IMR-90 (cell line): ENCODE measurements at regions not wholly inside any gene's neighbourhood (a gene's known extent, or its start where the extent isn't known, plus 50 kb on each side); places are given as distances from the start of the nearest gene placed in this dataset.

Source experiments
- ATAC-seq: fragments of 200-7000 bp; cut with Tn5 transposase; 2 replicates; pipeline ENCODE4 v1.9.1; 2020; ENCODE audit warnings: low read depth, mild to moderate bottlenecking, moderate library complexity
- BruUV-seq: library from RNA; stranded (reverse); fragments of 400-500 nt; replicated peaks from 2 replicates; lab custom pipeline; 2021; lab: Mats Ljungman, UMichigan
- CTCF ChIA-PET: fragments of 300-600 bp; formaldehyde crosslinking; extraction: SDS; loops from one replicate; lab custom pipeline; 2021; ENCODE audit warnings: antibody characterized with exemption; lab: Yijun Ruan, JAX
- POLR2A ChIA-PET: fragments of 300-600 bp; sonication (Branson Sonifier 250); formaldehyde crosslinking; loops from one replicate; lab custom pipeline; 2022; ENCODE audit warnings: antibody characterized with exemption; ENCODE audit not compliant: unreplicated experiment; lab: Charles Lee
- DNase-seq: peaks from one replicate; pipeline ENCODE4 v3.0.0; 2013
- H2AFZ ChIP-seq: replicated peaks from 2 replicates; pipeline ENCODE3; 2013; ENCODE audit warnings: low read length, mild to moderate bottlenecking; ENCODE audit not compliant: poor library complexity
- H2AK5ac ChIP-seq: 2 replicates; pipeline ENCODE4 v1.6.1; 2013; ENCODE audit warnings: low read depth, low read length, inconsistent platforms
- H2AK9ac ChIP-seq: replicated peaks from 2 replicates; pipeline ENCODE3; 2013; ENCODE audit warnings: mild to moderate bottlenecking, low read depth, low read length, moderate library complexity; ENCODE audit not compliant: poor library complexity
- H2BK120ac ChIP-seq: 2 replicates; pipeline ENCODE4 v1.6.1; 2013; ENCODE audit warnings: low read depth, low read length, inconsistent platforms
- H2BK15ac ChIP-seq: 3 replicates; pipeline ENCODE4 v1.6.1; 2013; ENCODE audit warnings: low read depth, low read length, inconsistent platforms
- H2BK20ac ChIP-seq: 2 replicates; pipeline ENCODE4 v1.6.1; 2013; ENCODE audit warnings: low read depth, mild to moderate bottlenecking, inconsistent platforms, low read length, moderate library complexity
- H2BK5ac ChIP-seq: 2 replicates; pipeline ENCODE4 v1.6.1; 2013; ENCODE audit warnings: mild to moderate bottlenecking, low read depth, low read length, inconsistent platforms; ENCODE audit not compliant: poor library complexity, severe bottlenecking
- H3K14ac ChIP-seq: replicated peaks from 2 replicates; pipeline ENCODE4 v1.6.1; 2013; ENCODE audit warnings: low read depth, low read length, inconsistent platforms
- H3K18ac ChIP-seq: 2 replicates; pipeline ENCODE4 v1.6.1; 2013; ENCODE audit warnings: low read depth, low read length, control low read depth
- H3K23ac ChIP-seq: 2 replicates; pipeline ENCODE4 v1.6.1; 2013; ENCODE audit warnings: low read depth, low read length, inconsistent platforms
- H3K27ac ChIP-seq: 2 replicates; pipeline ENCODE4 v1.5.1; 2013; ENCODE audit warnings: mild to moderate bottlenecking, control low read depth, low read length; ENCODE audit not compliant: insufficient read depth
- H3K27me3 ChIP-seq: 2 replicates; pipeline ENCODE4 v1.6.1; 2013; ENCODE audit warnings: low read length; ENCODE audit not compliant: control insufficient read depth, insufficient read depth
- H3K36me3 ChIP-seq: 2 replicates; pipeline ENCODE4 v1.6.1; 2013; ENCODE audit warnings: low read length, mixed read lengths; ENCODE audit not compliant: control insufficient read depth, insufficient read depth
- H3K4ac ChIP-seq: 2 replicates; pipeline ENCODE4 v1.6.1; 2013; ENCODE audit warnings: low read depth, low read length, inconsistent platforms
- H3K4me1 ChIP-seq: 2 replicates; pipeline ENCODE4 v1.6.1; 2013; ENCODE audit warnings: low read length, mixed read lengths; ENCODE audit not compliant: control insufficient read depth, insufficient read depth
- H3K4me2 ChIP-seq: 2 replicates; pipeline ENCODE4 v1.6.1; 2013; ENCODE audit warnings: low read depth, mild to moderate bottlenecking, control low read depth, low read length, moderate library complexity
- H3K4me3 ChIP-seq: 2 replicates; pipeline ENCODE4 v1.5.1; 2013; ENCODE audit warnings: low read depth, mild to moderate bottlenecking, control low read depth, low read length, moderate library complexity; ENCODE audit not compliant: insufficient read depth
- H3K56ac ChIP-seq: 2 replicates; pipeline ENCODE4 v1.6.1; 2013; ENCODE audit warnings: low read length, inconsistent platforms; ENCODE audit not compliant: insufficient read depth; ENCODE audit errors: extremely low read depth
- H3K79me1 ChIP-seq, 2 experiments: 2 replicates each; pipeline ENCODE4 v1.6.1; 2013; ENCODE audit warnings: low read length in 2 of 2, inconsistent platforms in 1 of 2, low read depth in 1 of 2
- H3K9ac ChIP-seq: 2 replicates; pipeline ENCODE4 v1.6.1; 2013; ENCODE audit warnings: low read depth, low read length, control low read depth
- H3K9me1 ChIP-seq: 2 replicates; pipeline ENCODE4 v1.6.1; 2013; ENCODE audit warnings: low read length, inconsistent platforms; ENCODE audit not compliant: insufficient read depth
- H3K9me3 ChIP-seq: 2 replicates; pipeline ENCODE4 v1.6.1; 2013; ENCODE audit warnings: low read length; ENCODE audit not compliant: control insufficient read depth, insufficient read depth
- H4K20me1 ChIP-seq: 2 replicates; pipeline ENCODE4 v1.6.1; 2013; ENCODE audit warnings: low read length, inconsistent platforms; ENCODE audit not compliant: insufficient read depth
- H4K5ac ChIP-seq: 2 replicates; pipeline ENCODE4 v1.6.1; 2013; ENCODE audit warnings: mild to moderate bottlenecking, low read depth, low read length, control low read depth
- H4K8ac ChIP-seq, 2 experiments: 2 replicates each; pipeline ENCODE4 v1.6.1; 2013; ENCODE audit warnings: low read depth in 2 of 2, low read length in 2 of 2, control low read depth in 1 of 2, inconsistent platforms in 1 of 2
- H4K91ac ChIP-seq: 2 replicates; pipeline ENCODE4 v1.6.1; 2013; ENCODE audit warnings: low read depth, low read length, inconsistent platforms; ENCODE audit not compliant: insufficient read depth
- CEBPB ChIP-seq: IDR thresholded peaks from 2 replicates; pipeline ENCODE4 v1.6.1; 2012; ENCODE audit warnings: low read depth, low read length, improper control_type of control experiment
- MXI1 ChIP-seq: IDR thresholded peaks from 2 replicates; pipeline ENCODE4 v1.6.1; 2012; ENCODE audit warnings: low read depth, mild to moderate bottlenecking, low read length, moderate library complexity, borderline replicate concordance
- NFE2L2 ChIP-seq: fragments of 150-350 bp; IDR thresholded peaks from 2 replicates; pipeline ENCODE4 v1.6.1; 2016; ENCODE audit warnings: low read depth, mild to moderate bottlenecking, low read length
- RCOR1 ChIP-seq: IDR thresholded peaks from 2 replicates; pipeline ENCODE4 v1.6.1; 2012; ENCODE audit warnings: mild to moderate bottlenecking, low read length, improper control_type of control experiment; ENCODE audit not compliant: insufficient replicate concordance
- WGBS, 2 experiments: methylation state at CpG; one replicate each; pipeline versions ENCODE4 v1.1.5 to v1.1.7; 2013; ENCODE audit warnings: missing lambda C conversion rate in 2 of 2; ENCODE audit not compliant: insufficient read length in 1 of 2; ENCODE audit errors: extremely low coverage in 2 of 2; 5-methylcytosine and 5-hydroxymethylcytosine counted together
- dilution Hi-C: fragments of 300-500 bp; cut with HindIII; formaldehyde crosslinking; loops from one replicate; pipeline ENCODE4 v1.14.3; 2018; ENCODE audit warnings: low sequenced_read_pairs; ENCODE audit not compliant: unreplicated experiment
- in situ Hi-C: fragments of 300-500 bp; cut with MboI; formaldehyde crosslinking; loops from 3 replicates; pipeline ENCODE4 v1.14.3; 2019; ENCODE audit warnings: low sequenced_read_pairs, inconsistent platforms, mixed read lengths
- intact Hi-C: fragments of 100-400 bp; cut with micrococcal nuclease; formaldehyde crosslinking; loops from 2 replicates; pipeline ENCODE4 v1.10.0; 2022
- TF ChIP-seq, protein P1 (sequence below): fragments of 150-350 bp; IDR thresholded peaks from 2 replicates; pipeline ENCODE4 v1.6.1; 2016; ENCODE audit warnings: low read depth, mild to moderate bottlenecking, low read length, moderate library complexity, borderline replicate concordance

- Histone ChIP-seq H4K5ac (no peak overlapping the region), H2BK5ac (no peak overlapping the region), H3K36me3 (no peaks in the 10 kb centered on the region), H2BK15ac (no peak overlapping the region), H3K9me1 (no peaks in the 10 kb centered on the region), H3K4me2 (no peak overlapping the region), H3K27me3 (no peaks in the 10 kb centered on the region), H3K27ac (no peak overlapping the region), H3K14ac (no peak overlapping the region), H3K4ac (no peak overlapping the region), H3K4me3 (no peak overlapping the region), H3K56ac (no peak overlapping the region), H2AK5ac (no peak overlapping the region), H4K91ac (no peak overlapping the region), H2AFZ (no peak overlapping the region), H3K23ac (no peak overlapping the region), H4K20me1 (no peaks in the 10 kb centered on the region), H3K9ac (no peak overlapping the region), H2BK120ac (no peak overlapping the region), H3K4me1 (no peaks in the 10 kb centered on the region), H2AK9ac (no peak overlapping the region), H3K18ac (no peak overlapping the region), H4K8ac (no peak overlapping the region), H2BK20ac (no peak overlapping the region), H3K9me3 (peaks cover 8% of the 10 kb centered on the region), H3K79me1 (no peaks in the 10 kb centered on the region)
- no peak for ATAC-seq
- ChIA-PET CTCF (no interaction called here), POLR2A (no interaction called here)
- no TSS peak for BruUV-seq
- TF ChIP-seq MXI1 (no peak), NFE2L2 (no peak), RCOR1 (no peak), CEBPB (no peak)
- TF ChIP-seq, protein P1, sequence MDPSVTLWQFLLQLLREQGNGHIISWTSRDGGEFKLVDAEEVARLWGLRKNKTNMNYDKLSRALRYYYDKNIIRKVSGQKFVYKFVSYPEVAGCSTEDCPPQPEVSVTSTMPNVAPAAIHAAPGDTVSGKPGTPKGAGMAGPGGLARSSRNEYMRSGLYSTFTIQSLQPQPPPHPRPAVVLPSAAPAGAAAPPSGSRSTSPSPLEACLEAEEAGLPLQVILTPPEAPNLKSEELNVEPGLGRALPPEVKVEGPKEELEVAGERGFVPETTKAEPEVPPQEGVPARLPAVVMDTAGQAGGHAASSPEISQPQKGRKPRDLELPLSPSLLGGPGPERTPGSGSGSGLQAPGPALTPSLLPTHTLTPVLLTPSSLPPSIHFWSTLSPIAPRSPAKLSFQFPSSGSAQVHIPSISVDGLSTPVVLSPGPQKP, result no peak
- no CpG with 5 or more reads among the region's 1 CpG for WGBS, 2 experiments
- dilution Hi-C loops (no loop called here), in situ Hi-C loops (no loop called here), intact Hi-C loops (no loop called here)
- DNase-seq, result no peak
These were observed 1409.2 kb upstream of the GOT2 start for GRCh38 chr16:60143348-60143705.
